ENCODE measurements at regions not wholly inside any gene's neighbourhood (a gene's known extent, or its start where the extent isn't known, plus 50 kb on each side); places are given as distances from the start of the nearest gene placed in this dataset.

DNA sequence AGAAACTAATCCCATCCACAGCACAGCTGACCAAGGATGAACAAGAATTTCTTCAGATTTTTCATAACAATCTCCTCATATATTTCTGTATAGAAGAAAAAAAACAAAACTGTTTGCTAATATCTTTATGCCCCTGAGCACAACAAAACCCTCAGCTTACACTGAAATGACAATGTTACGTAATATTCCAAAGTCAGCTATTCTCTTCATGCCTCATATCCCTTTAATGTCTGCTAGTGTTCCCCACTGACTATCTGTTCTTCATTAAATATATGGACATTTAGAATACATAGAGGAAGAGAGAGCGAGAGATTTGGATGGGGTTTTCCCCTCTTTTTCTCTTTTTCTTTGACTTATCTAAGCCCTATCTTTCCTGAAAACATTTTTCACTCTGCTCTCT is 87.9 kb upstream of the GULP1 start:
- CTCF ChIA-PET: no interaction called here
- intact Hi-C loops (cut with micrococcal nuclease; ENCODE audit: unreplicated experiment): loop anchor here (5.0 kb wide), 1 partner anchor 309 kb away; no protein-coding TSS in a partner anchor
- no peak overlapping the region for H3K27ac Mint-ChIP-seq (ENCODE audit: unreplicated experiment)
- TF ChIP-seq, protein P1, sequence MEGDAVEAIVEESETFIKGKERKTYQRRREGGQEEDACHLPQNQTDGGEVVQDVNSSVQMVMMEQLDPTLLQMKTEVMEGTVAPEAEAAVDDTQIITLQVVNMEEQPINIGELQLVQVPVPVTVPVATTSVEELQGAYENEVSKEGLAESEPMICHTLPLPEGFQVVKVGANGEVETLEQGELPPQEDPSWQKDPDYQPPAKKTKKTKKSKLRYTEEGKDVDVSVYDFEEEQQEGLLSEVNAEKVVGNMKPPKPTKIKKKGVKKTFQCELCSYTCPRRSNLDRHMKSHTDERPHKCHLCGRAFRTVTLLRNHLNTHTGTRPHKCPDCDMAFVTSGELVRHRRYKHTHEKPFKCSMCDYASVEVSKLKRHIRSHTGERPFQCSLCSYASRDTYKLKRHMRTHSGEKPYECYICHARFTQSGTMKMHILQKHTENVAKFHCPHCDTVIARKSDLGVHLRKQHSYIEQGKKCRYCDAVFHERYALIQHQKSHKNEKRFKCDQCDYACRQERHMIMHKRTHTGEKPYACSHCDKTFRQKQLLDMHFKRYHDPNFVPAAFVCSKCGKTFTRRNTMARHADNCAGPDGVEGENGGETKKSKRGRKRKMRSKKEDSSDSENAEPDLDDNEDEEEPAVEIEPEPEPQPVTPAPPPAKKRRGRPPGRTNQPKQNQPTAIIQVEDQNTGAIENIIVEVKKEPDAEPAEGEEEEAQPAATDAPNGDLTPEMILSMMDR (IDR thresholded peaks at IDR 0.05; ENCODE audit: unreplicated experiment): no peak
- H3K27me3 Mint-ChIP-seq (ENCODE audit: unreplicated experiment): no peaks in the 10 kb centered on the region
- H3K9me3 Mint-ChIP-seq (ENCODE audit: low read depth, unreplicated experiment): no peaks in the 10 kb centered on the region
- no peaks in the 10 kb centered on the region for H3K36me3 Mint-ChIP-seq (ENCODE audit: insufficient read depth, unreplicated experiment)
- H3K4me3 Mint-ChIP-seq (ENCODE audit: low read depth, unreplicated experiment): no peak overlapping the region
- H3K4me1 Mint-ChIP-seq (ENCODE audit: low read depth, unreplicated experiment): peaks cover 9% of the 10 kb centered on the region
- DNase-seq: no peak
- no TSS peak for BruUV-seq (replicated peaks)

DNA sequence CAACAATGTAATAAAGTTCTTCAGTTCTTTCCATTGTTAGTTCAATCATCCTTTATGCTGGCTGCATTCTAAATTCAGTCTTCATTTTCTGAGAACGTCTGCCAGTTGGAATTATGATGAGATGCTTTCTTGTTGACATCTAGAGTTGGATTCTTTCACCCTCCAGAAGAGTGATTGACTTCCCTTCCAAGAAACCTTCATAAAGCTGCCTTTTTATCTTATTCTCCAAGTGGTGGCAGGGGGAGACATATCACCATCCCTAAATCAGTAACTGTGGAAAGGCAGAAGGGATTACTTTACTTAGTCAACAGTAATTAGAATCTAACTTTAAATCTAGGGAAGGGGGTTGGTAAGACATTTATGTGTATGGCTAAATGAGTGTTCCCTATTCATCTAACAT is 86.8 kb upstream of the GULP1 start:
- peaks cover 4% of the 10 kb centered on the region for H3K4me1 Mint-ChIP-seq (ENCODE audit: low read depth, unreplicated experiment)
- CTCF ChIA-PET: interaction anchor here (0.8 kb wide), 1 partner anchor 93 kb away, joined by 3 read pairs; no protein-coding TSS in a partner anchor

DNA sequence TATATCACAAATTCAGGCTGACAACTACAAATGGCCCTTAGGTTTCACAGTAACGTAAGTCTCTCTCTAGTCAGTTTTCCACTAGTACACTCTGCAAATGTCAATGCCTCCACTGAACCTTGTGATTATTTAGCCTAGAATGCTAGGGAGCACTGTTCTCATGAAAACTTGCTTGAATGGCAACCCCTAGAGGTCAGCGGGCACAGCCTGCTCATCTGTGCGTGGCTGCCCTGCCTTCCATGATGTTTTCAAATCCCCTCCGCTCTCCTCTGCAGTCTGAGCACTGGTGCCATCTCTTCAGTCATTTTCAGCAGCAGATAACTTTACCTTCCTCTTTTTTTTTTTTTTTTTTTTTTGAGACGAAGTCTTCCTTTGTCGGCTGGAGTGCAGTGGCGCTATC is 84.1 kb upstream of the GULP1 start:
- Mint-ChIP-seq H3K9me3 (ENCODE audit: low read depth, unreplicated experiment) (no peaks in the 10 kb centered on the region), H3K27me3 (ENCODE audit: unreplicated experiment) (no peaks in the 10 kb centered on the region), H3K4me1 (ENCODE audit: low read depth, unreplicated experiment) (no peaks in the 10 kb centered on the region), H3K36me3 (ENCODE audit: insufficient read depth, unreplicated experiment) (no peaks in the 10 kb centered on the region), H3K27ac (ENCODE audit: unreplicated experiment) (no peak overlapping the region), H3K4me3 (ENCODE audit: low read depth, unreplicated experiment) (no peak overlapping the region)
- CTCF ChIA-PET: no interaction called here
- intact Hi-C loops (cut with micrococcal nuclease; ENCODE audit: unreplicated experiment): no loop called here
- DNase-seq: no peak
- TF ChIP-seq, protein P1 (IDR thresholded peaks at IDR 0.05; ENCODE audit: unreplicated experiment): no peak
- no TSS peak for BruUV-seq (replicated peaks)

More for the DNA sequence above, 86.8 kb upstream of the GULP1 start:
- intact Hi-C loops (cut with micrococcal nuclease; ENCODE audit: unreplicated experiment): loop anchor here (5.0 kb wide), 1 partner anchor 307 kb away; no protein-coding TSS in a partner anchor
- no peaks in the 10 kb centered on the region for H3K27me3 Mint-ChIP-seq (ENCODE audit: unreplicated experiment)
- TF ChIP-seq, protein P1 (IDR thresholded peaks at IDR 0.05; ENCODE audit: unreplicated experiment): no peak
- H3K27ac Mint-ChIP-seq (ENCODE audit: unreplicated experiment): no peak overlapping the region
- H3K36me3 Mint-ChIP-seq (ENCODE audit: insufficient read depth, unreplicated experiment): no peaks in the 10 kb centered on the region
- H3K9me3 Mint-ChIP-seq (ENCODE audit: low read depth, unreplicated experiment): no peaks in the 10 kb centered on the region
- no TSS peak for BruUV-seq (replicated peaks)
- no peak for DNase-seq
- H3K4me3 Mint-ChIP-seq (ENCODE audit: low read depth, unreplicated experiment): no peak overlapping the region

DNA sequence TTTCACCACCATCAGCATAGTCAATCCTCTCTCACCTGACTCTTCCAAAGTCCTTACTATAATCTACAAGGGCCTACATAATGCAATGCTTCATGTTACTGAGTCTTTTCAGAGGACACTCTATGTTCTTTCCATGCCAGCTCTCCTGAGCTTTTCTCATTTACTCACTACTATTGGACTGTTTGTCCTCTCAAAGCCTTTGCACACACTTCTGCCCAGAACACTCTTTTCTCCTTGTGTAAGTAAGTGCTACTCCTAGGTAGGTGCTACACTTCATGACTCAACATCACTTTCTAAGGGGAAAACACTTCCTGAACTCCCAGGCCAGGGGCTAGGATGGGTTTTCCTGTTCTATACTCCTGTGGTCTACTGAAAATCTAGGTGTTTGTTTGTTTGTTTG is 82.5 kb upstream of the GULP1 start:
- TF ChIP-seq, protein P1 (IDR thresholded peaks at IDR 0.05; ENCODE audit: unreplicated experiment): no peak
- no peak for DNase-seq
- CTCF ChIA-PET: no interaction called here
- no peaks in the 10 kb centered on the region for H3K4me1 Mint-ChIP-seq (ENCODE audit: low read depth, unreplicated experiment)
- no peak overlapping the region for H3K27ac Mint-ChIP-seq (ENCODE audit: unreplicated experiment)
- no peaks in the 10 kb centered on the region for H3K27me3 Mint-ChIP-seq (ENCODE audit: unreplicated experiment)
- no peak overlapping the region for H3K4me3 Mint-ChIP-seq (ENCODE audit: low read depth, unreplicated experiment)
- intact Hi-C loops (cut with micrococcal nuclease; ENCODE audit: unreplicated experiment): no loop called here
- no peaks in the 10 kb centered on the region for H3K9me3 Mint-ChIP-seq (ENCODE audit: low read depth, unreplicated experiment)
- BruUV-seq (replicated peaks): no TSS peak
- no peaks in the 10 kb centered on the region for H3K36me3 Mint-ChIP-seq (ENCODE audit: insufficient read depth, unreplicated experiment)
